Panc1 (cell line): ENCODE measurements at regions not wholly inside any gene's neighbourhood (a gene's known extent, or its start where the extent isn't known, plus 50 kb on each side); places are given as distances from the start of the nearest gene placed in this dataset.

Experiments
- ATAC-seq: fragments of 200-7000 bp; cut with Tn5 transposase; 2 replicates; pipeline ENCODE4 v1.9.1; 2020; ENCODE audit warnings: mild to moderate bottlenecking, moderate library complexity
- BruUV-seq: library from RNA; stranded (reverse); fragments of 400-500 nt; replicated peaks from 2 replicates; lab custom pipeline; 2021; lab: Mats Ljungman, UMichigan
- CTCF ChIA-PET: fragments of 300-600 bp; sonication (Branson Sonifier 250); formaldehyde crosslinking; loops from one replicate; lab custom pipeline; 2022; ENCODE audit warnings: antibody characterized with exemption; lab: Charles Lee
- POLR2A ChIA-PET: fragments of 300-600 bp; sonication (Branson Sonifier 250); formaldehyde crosslinking; loops from one replicate; lab custom pipeline; 2022; ENCODE audit warnings: antibody characterized with exemption; lab: Charles Lee
- DNase-seq: peaks from one replicate; pipeline ENCODE4 v3.0.0-alpha.2; 2010; ENCODE audit warnings: low read depth, low spot score
- H3K27ac ChIP-seq: 2 replicates; pipeline ENCODE4 v1.5.1; 2011; ENCODE audit warnings: mild to moderate bottlenecking, low read length, inconsistent platforms
- H3K27me3 ChIP-seq: fragments of 200-500 bp; sonication (Bioruptor generic); 2 replicates; pipeline ENCODE4 v1.6.0; 2014; ENCODE audit warnings: low read length, inconsistent platforms; ENCODE audit not compliant: control insufficient read depth, insufficient read depth
- H3K36me3 ChIP-seq: fragments of 200-500 bp; sonication (Bioruptor generic); 2 replicates; pipeline ENCODE4 v1.5.1; 2014; ENCODE audit warnings: inconsistent platforms, mild to moderate bottlenecking, low read length, moderate library complexity; ENCODE audit not compliant: control insufficient read depth, insufficient read depth
- H3K4me1 ChIP-seq: 2 replicates; pipeline ENCODE4 v1.5.1; 2011; ENCODE audit warnings: inconsistent platforms, mild to moderate bottlenecking, low read length, moderate library complexity; ENCODE audit not compliant: control insufficient read depth, insufficient read depth
- H3K4me3 ChIP-seq, 2 experiments: 2 replicates each; pipeline ENCODE4 v1.5.1; 2011 to 2012; ENCODE audit warnings: low read depth in 2 of 2, low read length in 2 of 2, mild to moderate bottlenecking in 2 of 2, inconsistent platforms in 1 of 2, moderate library complexity in 1 of 2
- H3K9me3 ChIP-seq: fragments of 200-500 bp; sonication (Bioruptor generic); 2 replicates; pipeline ENCODE4 v1.5.1; 2014; ENCODE audit warnings: low read depth, mild to moderate bottlenecking, inconsistent platforms, low read length, moderate library complexity; ENCODE audit not compliant: control insufficient read depth, insufficient read depth
- CTCF ChIP-seq: fragments of 450-650 bp; IDR thresholded peaks from 2 replicates; pipeline ENCODE4 v1.5.1; 2017; ENCODE audit warnings: mild to moderate bottlenecking
- POLR2AphosphoS5 ChIP-seq: IDR thresholded peaks from 2 replicates; pipeline ENCODE4 v1.6.1; 2012; ENCODE audit warnings: mild to moderate bottlenecking, low read depth, low read length, moderate library complexity
- REST ChIP-seq, 2 experiments: IDR thresholded peaks; 2 replicates each; pipeline ENCODE4 v1.6.1; 2011 to 2012; ENCODE audit warnings: low read depth in 2 of 2, control low read depth in 1 of 2, low read length in 1 of 2, mild to moderate bottlenecking in 1 of 2, moderate library complexity in 1 of 2; ENCODE audit not compliant: insufficient read depth in 1 of 2
- SIN3A ChIP-seq: IDR thresholded peaks from 2 replicates; pipeline ENCODE4 v1.6.1; 2012; ENCODE audit warnings: low read depth, mild to moderate bottlenecking, low read length, moderate library complexity, borderline replicate concordance; ENCODE audit not compliant: insufficient read depth
- TCF7L2 ChIP-seq: IDR thresholded peaks from 2 replicates; pipeline ENCODE4 v1.6.1; 2011; ENCODE audit warnings: mild to moderate bottlenecking, low read depth, low read length, inconsistent platforms
- in situ Hi-C: cut with HindIII; loops from 2 replicates; pipeline ENCODE4 v1.10.0; 2016; ENCODE audit warnings: low sequenced_read_pairs, low pct_unique_long_range_greater_than_20kb
- intact Hi-C: fragments of 100-400 bp; cut with micrococcal nuclease; formaldehyde crosslinking; loops from one replicate; pipeline ENCODE4 v1.10.0; 2022; ENCODE audit not compliant: unreplicated experiment

GRCh38 chr3:135444058-135444457, 521.5 kb upstream of the PPP2R3A start:
- no peak overlapping the region for H3K4me3 ChIP-seq
- CTCF ChIA-PET = no interaction called here
- no peak overlapping the region for H3K27ac ChIP-seq
- POLR2A ChIA-PET = interaction anchor here (0.6 kb wide), 1 partner anchor 488 kb away, joined by 4 read pairs; no protein-coding TSS in a partner anchor
- H3K27me3 ChIP-seq = peaks cover 12% of the 10 kb centered on the region
- intact Hi-C loops (no loop called here), in situ Hi-C loops (no loop called here)
- no peaks in the 10 kb centered on the region for H3K9me3 ChIP-seq
- H3K36me3 ChIP-seq = no peaks in the 10 kb centered on the region
- ATAC-seq = no peak
- no peaks in the 10 kb centered on the region for H3K4me1 ChIP-seq
- TF ChIP-seq SIN3A = no peak
- TF ChIP-seq CTCF = no peak
- no peak for TF ChIP-seq TCF7L2
- TF ChIP-seq POLR2AphosphoS5 = no peak
- no peak for TF ChIP-seq REST (IDR thresholded peaks at IDR 0.05; ENCODE audit: insufficient read depth in 1 of 2, low read depth in 2 of 2, low read length in 1 of 2)
- DNase-seq = no peak
- no TSS peak for BruUV-seq

- in situ Hi-C loops (no loop called here), intact Hi-C loops (no loop called here)
- ChIA-PET POLR2A (no interaction called here), CTCF (no interaction called here)
- BruUV-seq = no TSS peak
- H3K4me1 ChIP-seq = no peaks in the 10 kb centered on the region
- peaks cover 7% of the 10 kb centered on the region for H3K27me3 ChIP-seq
- no peak for DNase-seq
- H3K27ac ChIP-seq = no peak overlapping the region
- no peak for ATAC-seq
- no peak overlapping the region for H3K4me3 ChIP-seq
- H3K36me3 ChIP-seq = no peaks in the 10 kb centered on the region
- no peaks in the 10 kb centered on the region for H3K9me3 ChIP-seq
- TF ChIP-seq CTCF (no peak), SIN3A (no peak), REST (IDR thresholded peaks at IDR 0.05; ENCODE audit: insufficient read depth in 1 of 2, low read depth in 2 of 2, low read length in 1 of 2) (no peak), POLR2AphosphoS5 (no peak), TCF7L2 (no peak)
Measured at GRCh38 chr3:135447483-135447882, 518.0 kb upstream of the PPP2R3A start.
